ENCODE measurements at regions not wholly inside any gene's neighbourhood (a gene's known extent, or its start where the extent isn't known, plus 50 kb on each side); places are given as distances from the start of the nearest gene placed in this dataset.
"Not testable (repeated sequence)": the region's sequence is repeated elsewhere in the genome, so short reads cannot be mapped to it uniquely, and the experiment has no call there.

DNA sequence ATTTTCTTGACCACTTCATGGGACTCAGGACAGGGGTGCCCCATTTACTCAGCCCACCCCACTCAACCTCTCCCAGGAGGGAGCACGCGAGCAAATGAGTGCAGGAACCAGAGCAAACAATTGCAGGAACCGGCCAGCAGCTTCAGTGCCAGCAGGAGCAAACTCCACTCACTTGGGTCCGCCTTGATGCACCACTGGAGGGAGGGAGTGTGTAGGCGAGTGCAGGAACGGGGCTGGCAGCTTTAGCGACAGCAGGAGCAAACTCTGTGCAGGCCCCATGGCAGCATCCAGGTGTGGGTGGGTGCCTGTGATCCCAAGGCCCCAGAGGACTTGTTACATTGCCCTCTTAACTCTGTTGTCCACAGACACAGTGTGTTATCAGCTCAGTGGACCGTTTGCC is 1667.3 kb upstream of the CELF4 start:
- DNase-seq (ENCODE audit: low spot score in 2 of 2) = no peak
- intact Hi-C loops (cut with DNase I; ENCODE audit: low total_unique reads) = no loop called here
- TF ChIP-seq POLR2A (IDR thresholded peaks at IDR 0.05) = no peak
- Histone ChIP-seq H3K27me3 (no peaks in the 10 kb centered on the region), H3K4me1 (no peaks in the 10 kb centered on the region), H3K9me3 (no peaks in the 10 kb centered on the region), H3K36me3 (no peaks in the 10 kb centered on the region), H3K27ac (no peak overlapping the region), H3K4me3 (no peak overlapping the region)

DNA sequence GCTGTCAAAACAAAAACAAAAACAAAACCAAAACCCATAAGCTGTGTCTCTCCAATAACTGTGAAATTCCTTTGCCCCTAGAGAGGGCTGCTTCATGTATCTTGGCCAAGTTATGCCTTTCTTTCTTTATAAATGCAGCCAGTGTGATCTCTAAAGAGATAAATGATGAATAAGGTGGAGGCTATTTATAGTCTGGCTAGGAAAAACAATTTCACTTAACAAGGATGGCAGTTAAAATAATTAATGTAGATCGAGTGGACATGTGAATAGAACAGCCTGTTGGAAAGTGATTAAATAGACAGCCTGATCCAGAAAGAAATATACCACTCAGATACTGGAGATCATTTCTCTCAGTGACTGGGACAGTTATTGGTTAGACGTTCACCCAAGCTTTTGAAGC is 1666.9 kb upstream of the CELF4 start:
- Histone ChIP-seq H3K27me3 (no peaks in the 10 kb centered on the region), H3K36me3 (no peaks in the 10 kb centered on the region), H3K9me3 (no peaks in the 10 kb centered on the region), H3K4me3 (no peak overlapping the region), H3K4me1 (no peaks in the 10 kb centered on the region), H3K27ac (no peak overlapping the region)
- TF ChIP-seq, protein P1, sequence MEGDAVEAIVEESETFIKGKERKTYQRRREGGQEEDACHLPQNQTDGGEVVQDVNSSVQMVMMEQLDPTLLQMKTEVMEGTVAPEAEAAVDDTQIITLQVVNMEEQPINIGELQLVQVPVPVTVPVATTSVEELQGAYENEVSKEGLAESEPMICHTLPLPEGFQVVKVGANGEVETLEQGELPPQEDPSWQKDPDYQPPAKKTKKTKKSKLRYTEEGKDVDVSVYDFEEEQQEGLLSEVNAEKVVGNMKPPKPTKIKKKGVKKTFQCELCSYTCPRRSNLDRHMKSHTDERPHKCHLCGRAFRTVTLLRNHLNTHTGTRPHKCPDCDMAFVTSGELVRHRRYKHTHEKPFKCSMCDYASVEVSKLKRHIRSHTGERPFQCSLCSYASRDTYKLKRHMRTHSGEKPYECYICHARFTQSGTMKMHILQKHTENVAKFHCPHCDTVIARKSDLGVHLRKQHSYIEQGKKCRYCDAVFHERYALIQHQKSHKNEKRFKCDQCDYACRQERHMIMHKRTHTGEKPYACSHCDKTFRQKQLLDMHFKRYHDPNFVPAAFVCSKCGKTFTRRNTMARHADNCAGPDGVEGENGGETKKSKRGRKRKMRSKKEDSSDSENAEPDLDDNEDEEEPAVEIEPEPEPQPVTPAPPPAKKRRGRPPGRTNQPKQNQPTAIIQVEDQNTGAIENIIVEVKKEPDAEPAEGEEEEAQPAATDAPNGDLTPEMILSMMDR (IDR thresholded peaks at IDR 0.05) = no peak
- TF ChIP-seq POLR2A (IDR thresholded peaks at IDR 0.05) (no peak), POLR2AphosphoS5 (IDR thresholded peaks at IDR 0.05) (no peak)
- DNase-seq (ENCODE audit: low spot score in 2 of 2) = no peak
- intact Hi-C loops (cut with DNase I; ENCODE audit: low total_unique reads) = no loop called here

DNA sequence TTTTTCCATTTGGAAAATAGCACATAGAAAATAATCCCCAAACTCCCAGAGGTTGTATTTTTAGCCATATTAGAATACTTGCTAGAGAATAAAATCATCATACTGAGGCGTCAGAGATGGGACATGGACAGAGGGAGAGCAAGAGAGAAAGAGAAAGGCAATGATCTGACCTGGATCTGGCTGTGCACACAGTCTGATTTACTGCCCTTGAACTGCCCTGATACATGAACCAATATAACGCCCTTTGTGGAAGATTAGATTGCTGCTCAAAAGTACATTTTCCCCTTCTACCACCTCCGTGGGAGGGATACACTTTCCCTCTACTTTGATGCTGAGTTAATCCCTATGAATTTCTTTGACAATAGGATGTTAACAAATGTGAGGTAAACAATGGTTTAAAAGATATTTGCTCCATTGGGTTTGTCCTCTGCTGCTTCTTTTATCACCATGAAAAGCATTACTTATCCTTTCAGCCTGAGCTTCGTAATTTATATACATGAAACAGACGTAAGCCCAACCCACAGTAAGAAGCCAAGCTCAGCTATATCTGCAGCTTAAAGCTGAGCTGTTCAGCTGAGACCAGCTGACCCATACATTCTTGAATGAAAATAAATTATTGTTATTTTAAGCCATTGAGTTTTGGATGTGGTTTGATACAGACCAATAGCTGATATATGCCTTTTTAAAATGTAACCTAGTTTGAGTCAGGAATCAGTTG is 1664.6 kb upstream of the CELF4 start:
- no peak for DNase-seq (ENCODE audit: low spot score in 2 of 2)
- no peaks in the 10 kb centered on the region for H3K27me3 ChIP-seq
- TF ChIP-seq, protein P1 (IDR thresholded peaks at IDR 0.05) = no peak
- TF ChIP-seq POLR2AphosphoS5 (IDR thresholded peaks at IDR 0.05) (no peak), POLR2A (IDR thresholded peaks at IDR 0.05) (no peak)
- H3K4me3 ChIP-seq = no peak overlapping the region
- intact Hi-C loops (cut with DNase I; ENCODE audit: low total_unique reads) = no loop called here
- H3K9me3 ChIP-seq = no peaks in the 10 kb centered on the region
- no peaks in the 10 kb centered on the region for H3K4me1 ChIP-seq
- no peak overlapping the region for H3K27ac ChIP-seq
- H3K36me3 ChIP-seq = no peaks in the 10 kb centered on the region

DNA sequence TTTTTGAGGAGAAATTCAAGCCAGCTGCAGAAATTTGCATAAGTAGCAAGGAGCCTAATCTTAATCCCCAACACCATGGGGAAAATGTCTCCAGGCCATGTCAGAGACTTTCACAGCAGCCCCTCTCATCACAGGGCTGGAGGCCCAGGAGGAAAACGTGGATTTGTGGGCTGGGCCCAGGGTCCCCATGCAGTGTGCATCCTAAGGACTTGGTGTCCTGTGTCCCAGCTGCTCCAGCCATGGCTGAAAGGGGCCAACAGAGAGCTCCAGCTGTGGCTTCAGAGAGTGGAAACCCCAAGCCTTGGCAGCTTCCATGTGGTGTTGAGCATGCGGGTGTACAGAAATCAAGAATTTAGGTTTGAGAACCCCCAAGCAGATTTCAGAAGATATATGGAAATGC is 1662.2 kb upstream of the CELF4 start:
- H3K27ac ChIP-seq; H3K4me3 ChIP-seq; H3K27me3 ChIP-seq; DNase-seq (ENCODE audit: low spot score in 2 of 2); H3K9me3 ChIP-seq; H3K4me1 ChIP-seq; intact Hi-C loops (cut with DNase I; ENCODE audit: low total_unique reads); H3K36me3 ChIP-seq: not testable (repeated sequence)

DNA sequence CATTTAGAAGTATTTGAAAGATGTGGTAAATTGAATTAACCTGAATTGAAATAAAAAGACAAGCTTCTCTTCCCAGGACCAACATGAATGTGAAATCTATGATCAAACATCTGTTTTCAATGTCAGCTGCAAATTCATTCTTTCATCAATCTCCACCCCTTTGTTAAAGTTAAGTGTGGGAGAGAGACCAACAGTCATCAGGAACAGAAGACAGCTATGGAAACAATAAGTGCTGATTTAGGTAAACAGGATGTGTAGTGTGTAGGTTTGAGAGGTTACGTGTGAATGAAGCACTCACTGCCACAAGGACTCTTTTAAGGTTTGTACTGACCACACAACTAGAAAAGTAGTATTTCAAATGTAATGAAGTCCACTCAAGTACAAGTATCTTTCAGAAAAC is 1659.8 kb upstream of the CELF4 start:
- Histone ChIP-seq H3K4me3 (no peak overlapping the region), H3K27ac (no peak overlapping the region), H3K4me1 (no peaks in the 10 kb centered on the region), H3K36me3 (no peaks in the 10 kb centered on the region), H3K27me3 (no peaks in the 10 kb centered on the region), H3K9me3 (no peaks in the 10 kb centered on the region)
- TF ChIP-seq POLR2AphosphoS5 (IDR thresholded peaks at IDR 0.05) = no peak
- TF ChIP-seq POLR2A (IDR thresholded peaks at IDR 0.05) = no peak
- TF ChIP-seq, protein P1 (IDR thresholded peaks at IDR 0.05) = no peak
- intact Hi-C loops (cut with DNase I; ENCODE audit: low total_unique reads) = no loop called here
- DNase-seq (ENCODE audit: low spot score in 2 of 2) = no peak

DNA sequence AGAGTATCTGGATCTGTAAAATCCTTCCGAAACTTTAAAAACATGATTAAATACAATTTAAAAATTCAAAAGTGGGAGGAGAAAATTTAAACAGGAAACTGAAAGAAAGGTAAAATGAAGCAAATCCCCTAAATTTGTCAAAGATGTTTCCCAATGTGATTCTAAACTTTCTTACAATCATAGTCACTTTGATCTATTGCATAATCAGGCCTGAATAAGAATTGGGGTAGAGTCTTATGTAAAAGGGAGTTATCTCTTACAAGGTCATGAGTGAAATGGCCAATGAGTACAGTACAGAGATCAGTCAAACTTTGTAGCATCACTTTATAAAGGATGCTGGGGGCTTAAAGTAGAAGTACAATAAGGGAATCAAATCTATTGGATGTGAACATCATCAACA is 1657.7 kb upstream of the CELF4 start:
- Histone ChIP-seq H3K36me3 (no peaks in the 10 kb centered on the region), H3K4me1 (no peaks in the 10 kb centered on the region), H3K9me3 (no peaks in the 10 kb centered on the region), H3K27me3 (no peaks in the 10 kb centered on the region), H3K4me3 (no peak overlapping the region), H3K27ac (no peak overlapping the region)
- TF ChIP-seq, protein P1 (IDR thresholded peaks at IDR 0.05) = no peak
- TF ChIP-seq POLR2A (IDR thresholded peaks at IDR 0.05) = no peak
- no peak for TF ChIP-seq POLR2AphosphoS5 (IDR thresholded peaks at IDR 0.05)
- intact Hi-C loops (cut with DNase I; ENCODE audit: low total_unique reads) = no loop called here
- DNase-seq (ENCODE audit: low spot score in 2 of 2) = no peak
